HCT116 (cell line): ENCODE measurements at regions not wholly inside any gene's neighbourhood (a gene's known extent, or its start where the extent isn't known, plus 50 kb on each side); places are given as distances from the start of the nearest gene placed in this dataset.

ENCODE experiments used
- ATAC-seq: fragments of 200-7000 bp; cut with Tn5 transposase; 2 replicates; pipeline ENCODE4 v1.9.1; 2020; ENCODE audit warnings: mild to moderate bottlenecking, moderate library complexity
- BruUV-seq: library from RNA; stranded (reverse); fragments of 400-500 nt; replicated peaks from 2 replicates; lab custom pipeline; 2021; lab: Mats Ljungman, UMichigan
- CTCF ChIA-PET: fragments of 300-600 bp; sonication (Branson Sonifier 250); formaldehyde crosslinking; loops from one replicate; lab custom pipeline; 2021; ENCODE audit warnings: antibody characterized with exemption; lab: Charles Lee
- POLR2A ChIA-PET: fragments of 300-600, 350-600 bp; sonication (Branson Sonifier 250); formaldehyde crosslinking; loops from one replicate; lab custom pipeline; 2021; ENCODE audit warnings: antibody characterized with exemption; lab: Charles Lee
- RAD21 ChIA-PET, 2 experiments: fragments of 300-600 bp; sonication (Branson Sonifier 250); formaldehyde crosslinking; loops; one replicate each; lab custom pipeline; 2023; ENCODE audit warnings: low total read pairs in 2 of 2; ENCODE audit not compliant: uncharacterized antibody in 2 of 2, unreplicated experiment in 2 of 2, low non-redundant PET in 1 of 2; lab: Charles Lee
- DNase-seq: peaks from one replicate; pipeline ENCODE4 v3.0.0-alpha.2; 2010; ENCODE audit warnings: low read depth, low spot score
- H2AFZ ChIP-seq: fragments of 200-600 bp; shearing (Covaris generic), sonication (generic); 2 replicates; pipeline ENCODE4 v1.6.1; 2017; ENCODE audit warnings: low read depth, mixed run types, mixed read lengths, antibody characterized with exemption, low read length; ENCODE audit not compliant: poor library complexity, severe bottlenecking
- H3K27ac ChIP-seq: 2 replicates; pipeline ENCODE4 v1.5.1; 2012; ENCODE audit warnings: low read depth, low read length
- H3K27me3 ChIP-seq: fragments of 200-600 bp; sonication (generic); 2 replicates; pipeline ENCODE4 v1.6.1; 2016; ENCODE audit warnings: mixed run types, low read length, mixed read lengths; ENCODE audit not compliant: insufficient read depth
- H3K36me3 ChIP-seq, 2 experiments: fragments of 200-500 bp in 1 of 2; fragments of 200-600 bp in 1 of 2; sonication (Bioruptor generic) in 1 of 2; sonication (generic) in 1 of 2; 2 replicates each; pipeline versions ENCODE4 v1.5.1 to v1.6.1; 2014 to 2016; ENCODE audit warnings: low read length in 2 of 2, inconsistent platforms in 1 of 2, mixed read lengths in 1 of 2, mixed run types in 1 of 2; ENCODE audit not compliant: insufficient read depth in 2 of 2, control insufficient read depth in 1 of 2
- H3K4me1 ChIP-seq, 2 experiments: fragments of 200-600 bp in 1 of 2; sonication (generic) in 1 of 2; 2 replicates each; pipeline versions ENCODE4 v1.5.1 to v1.6.1; 2012 to 2017; ENCODE audit warnings: low read length in 2 of 2, inconsistent platforms in 1 of 2, mild to moderate bottlenecking in 1 of 2, mixed read lengths in 1 of 2, mixed run types in 1 of 2, moderate library complexity in 1 of 2; ENCODE audit not compliant: insufficient read depth in 2 of 2, control insufficient read depth in 1 of 2
- H3K4me2 ChIP-seq: fragments of 200-600 bp; sonication (generic); 2 replicates; pipeline ENCODE4 v1.6.1; 2017; ENCODE audit warnings: mixed run types, low read length, mixed read lengths
- H3K4me3 ChIP-seq, 2 experiments: fragments of 200-600 bp in 1 of 2; sonication (generic) in 1 of 2; replicated peaks in 1 of 2; 2 replicates each; pipeline ENCODE4 v1.5.1; 2011 to 2016; ENCODE audit warnings: low read length in 2 of 2, control low read depth in 1 of 2, low read depth in 1 of 2, mild to moderate bottlenecking in 1 of 2, mixed read lengths in 1 of 2, mixed run types in 1 of 2
- H3K79me2 ChIP-seq: fragments of 200-600 bp; sonication (generic); 2 replicates; pipeline ENCODE4 v1.6.1; 2017; ENCODE audit warnings: mild to moderate bottlenecking, mixed run types, low read length, moderate library complexity, mixed read lengths; ENCODE audit not compliant: insufficient read depth
- H3K9ac ChIP-seq: fragments of 200-600 bp; sonication (generic); 2 replicates; pipeline ENCODE4 v1.6.1; 2016; ENCODE audit warnings: low read length, mixed read lengths
- H3K9me2 ChIP-seq: fragments of 200-600 bp; sonication (generic), shearing (Covaris generic); 2 replicates; pipeline ENCODE4 v1.6.1; 2017; ENCODE audit warnings: mixed run types, mild to moderate bottlenecking, moderate library complexity; ENCODE audit not compliant: insufficient read depth
- H3K9me3 ChIP-seq, 2 experiments: fragments of 200-500 bp in 1 of 2; fragments of 200-600 bp in 1 of 2; sonication (Bioruptor generic) in 1 of 2; sonication (generic) in 1 of 2; 2 replicates each; pipeline ENCODE4 v1.6.1; 2014 to 2017; ENCODE audit warnings: low read length in 2 of 2, mixed read lengths in 2 of 2, inconsistent platforms in 1 of 2, low read depth in 1 of 2, mild to moderate bottlenecking in 1 of 2, mixed run types in 1 of 2, moderate library complexity in 1 of 2; ENCODE audit not compliant: control insufficient read depth in 1 of 2, insufficient read depth in 1 of 2
- H4K20me1 ChIP-seq: fragments of 200-600 bp; sonication (generic), shearing (Covaris generic); 2 replicates; pipeline ENCODE4 v1.6.1; 2017; ENCODE audit warnings: mixed run types, mild to moderate bottlenecking, moderate library complexity; ENCODE audit not compliant: insufficient read depth
- ATF3 ChIP-seq: IDR thresholded peaks from 2 replicates; pipeline ENCODE4 v1.6.1; 2012
- CEBPB ChIP-seq: IDR thresholded peaks from 2 replicates; pipeline ENCODE4 v1.6.1; 2012; ENCODE audit warnings: low read depth
- EGR1 ChIP-seq: IDR thresholded peaks from 2 replicates; pipeline ENCODE4 v1.6.1; 2012; ENCODE audit warnings: low read depth
- EZH2 ChIP-seq: fragments of 200-600 bp; sonication (generic); IDR thresholded peaks from 2 replicates; pipeline ENCODE4 v1.6.1; 2017; ENCODE audit warnings: antibody characterized with exemption, mixed run types
- EZH2phosphoT487 ChIP-seq: fragments of 200-600 bp; IDR thresholded peaks from 2 replicates; pipeline ENCODE4 v1.6.1; 2018; ENCODE audit warnings: antibody characterized with exemption, borderline replicate concordance
- FOSL1 ChIP-seq: IDR thresholded peaks from 2 replicates; pipeline ENCODE4 v1.6.1; 2012; ENCODE audit warnings: low read depth
- JUND ChIP-seq: IDR thresholded peaks from 2 replicates; pipeline ENCODE4 v1.6.1; 2012
- POLR2A ChIP-seq: IDR thresholded peaks from 2 replicates; pipeline ENCODE4 v1.7.0; 2011; ENCODE audit warnings: borderline replicate concordance; ENCODE audit not compliant: insufficient read depth, insufficient read length; ENCODE audit errors: extremely low read depth
- RAD21 ChIP-seq: IDR thresholded peaks from 2 replicates; pipeline ENCODE4 v1.6.1; 2012; ENCODE audit warnings: low read depth, mild to moderate bottlenecking
- SIN3A ChIP-seq: IDR thresholded peaks from 2 replicates; pipeline ENCODE4 v1.6.1; 2012; ENCODE audit warnings: low read depth
- SP1 ChIP-seq: IDR thresholded peaks from 2 replicates; pipeline ENCODE4 v1.6.1; 2012; ENCODE audit warnings: low read depth
- SRF ChIP-seq: IDR thresholded peaks from 2 replicates; pipeline ENCODE4 v1.6.1; 2012; ENCODE audit warnings: low read depth
- YY1 ChIP-seq: IDR thresholded peaks from 2 replicates; pipeline ENCODE4 v1.6.1; 2011; ENCODE audit warnings: low read length, low read depth, moderate library complexity, mild to moderate bottlenecking; ENCODE audit not compliant: insufficient replicate concordance; ENCODE audit errors: extremely low read depth
- ZFX ChIP-seq: fragments of 450-650 bp; IDR thresholded peaks from 2 replicates; pipeline ENCODE4 v1.6.1; 2017
- ZNF274 ChIP-seq: fragments of 200-500 bp; sonication (Bioruptor generic); IDR thresholded peaks from 2 replicates; pipeline ENCODE4 v1.6.1; 2014; ENCODE audit warnings: mild to moderate bottlenecking, low read depth, low read length, inconsistent platforms
- intact Hi-C: fragments of 100-400 bp; cut with micrococcal nuclease; formaldehyde crosslinking; loops from 2 replicates; pipeline ENCODE4 v1.10.0; 2022
- TF ChIP-seq, protein P1 (sequence below): IDR thresholded peaks from 2 replicates; pipeline ENCODE4 v1.6.1; 2012
- TF ChIP-seq, protein P2 (sequence below): IDR thresholded peaks from 2 replicates; pipeline ENCODE4 v1.6.1; 2012; ENCODE audit warnings: low read depth

DNA sequence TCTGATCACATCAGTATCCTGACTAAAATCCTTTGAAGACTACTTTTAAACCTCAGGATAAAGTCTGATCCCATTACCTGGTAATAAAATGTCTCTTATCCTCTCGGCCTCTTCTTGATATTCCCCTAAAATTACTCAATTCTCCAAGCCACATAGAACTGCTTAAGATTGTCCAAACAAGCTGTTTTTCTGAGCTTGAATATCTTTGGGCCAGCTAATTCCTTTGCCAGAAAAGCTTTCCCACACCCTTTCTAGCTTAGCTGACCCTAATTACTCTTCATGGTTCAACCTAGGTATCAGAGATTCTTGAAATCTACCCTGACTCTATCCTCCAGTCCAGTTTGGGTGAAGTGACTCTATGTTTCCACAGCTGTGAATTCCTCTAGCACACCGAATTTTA, 328.6 kb downstream of the CRPPA start:
- ChIA-PET CTCF (no interaction called here), POLR2A (no interaction called here), RAD21 (no interaction called here)
- intact Hi-C loops, result no loop called here
- Histone ChIP-seq H2AFZ (no peak overlapping the region), H3K36me3 (no peaks in the 10 kb centered on the region), H4K20me1 (no peaks in the 10 kb centered on the region), H3K4me2 (no peak overlapping the region), H3K27me3 (no peaks in the 10 kb centered on the region), H3K4me1 (peaks cover 4 to 11% of the 10 kb centered on the region in 2 experiments; a peak in 2 of 4 replicates), H3K9me2 (no peaks in the 10 kb centered on the region), H3K4me3 (no peak overlapping the region), H3K79me2 (no peaks in the 10 kb centered on the region), H3K9ac (no peak overlapping the region), H3K9me3 (no peaks in the 10 kb centered on the region), H3K27ac (no peak overlapping the region)
- no TSS peak for BruUV-seq
- no peak for DNase-seq
- TF ChIP-seq ATF3 (no peak), EZH2phosphoT487 (no peak), SP1 (no peak), EGR1 (no peak), ZNF274 (no peak)
- ATAC-seq, result no peak

GRCh38 chr7:16091701-16092310, 329.5 kb downstream of the CRPPA start:
- intact Hi-C loops, result no loop called here
- ATAC-seq, result no peak
- no TSS peak for BruUV-seq

More at GRCh38 chr7:16091701-16092310, 329.5 kb downstream of the CRPPA start:
- Histone ChIP-seq H3K4me3 (no peak overlapping the region), H3K9ac (no peak overlapping the region), H3K4me2 (no peak overlapping the region), H4K20me1 (no peaks in the 10 kb centered on the region), H3K36me3 (no peaks in the 10 kb centered on the region), H3K79me2 (no peaks in the 10 kb centered on the region), H3K4me1 (peaks cover 7 to 11% of the 10 kb centered on the region in 2 experiments; a peak in 3 of 4 replicates), H3K9me2 (no peaks in the 10 kb centered on the region), H3K27ac (no peak overlapping the region)
- no peak for DNase-seq
- RAD21 ChIA-PET, result no interaction called here
- CTCF ChIA-PET, result interaction anchor here (1.4 kb wide), 1 partner anchor 14 kb away, joined by 3 read pairs; no protein-coding TSS in a partner anchor
- POLR2A ChIA-PET, result no interaction called here
- no peak for TF ChIP-seq POLR2A
- no peak for TF ChIP-seq EZH2phosphoT487
- no peak for TF ChIP-seq ATF3
- TF ChIP-seq FOSL1, result no peak
- no peak for TF ChIP-seq EZH2
- no peak for TF ChIP-seq YY1
- TF ChIP-seq JUND, result no peak
- no peak for TF ChIP-seq ZNF274
- TF ChIP-seq, protein P1, sequence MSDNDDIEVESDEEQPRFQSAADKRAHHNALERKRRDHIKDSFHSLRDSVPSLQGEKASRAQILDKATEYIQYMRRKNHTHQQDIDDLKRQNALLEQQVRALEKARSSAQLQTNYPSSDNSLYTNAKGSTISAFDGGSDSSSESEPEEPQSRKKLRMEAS, result no peak
- TF ChIP-seq RAD21, result no peak
- TF ChIP-seq SIN3A, result no peak
- no peak for TF ChIP-seq CEBPB
- no peak for TF ChIP-seq SRF
- TF ChIP-seq, protein P2, sequence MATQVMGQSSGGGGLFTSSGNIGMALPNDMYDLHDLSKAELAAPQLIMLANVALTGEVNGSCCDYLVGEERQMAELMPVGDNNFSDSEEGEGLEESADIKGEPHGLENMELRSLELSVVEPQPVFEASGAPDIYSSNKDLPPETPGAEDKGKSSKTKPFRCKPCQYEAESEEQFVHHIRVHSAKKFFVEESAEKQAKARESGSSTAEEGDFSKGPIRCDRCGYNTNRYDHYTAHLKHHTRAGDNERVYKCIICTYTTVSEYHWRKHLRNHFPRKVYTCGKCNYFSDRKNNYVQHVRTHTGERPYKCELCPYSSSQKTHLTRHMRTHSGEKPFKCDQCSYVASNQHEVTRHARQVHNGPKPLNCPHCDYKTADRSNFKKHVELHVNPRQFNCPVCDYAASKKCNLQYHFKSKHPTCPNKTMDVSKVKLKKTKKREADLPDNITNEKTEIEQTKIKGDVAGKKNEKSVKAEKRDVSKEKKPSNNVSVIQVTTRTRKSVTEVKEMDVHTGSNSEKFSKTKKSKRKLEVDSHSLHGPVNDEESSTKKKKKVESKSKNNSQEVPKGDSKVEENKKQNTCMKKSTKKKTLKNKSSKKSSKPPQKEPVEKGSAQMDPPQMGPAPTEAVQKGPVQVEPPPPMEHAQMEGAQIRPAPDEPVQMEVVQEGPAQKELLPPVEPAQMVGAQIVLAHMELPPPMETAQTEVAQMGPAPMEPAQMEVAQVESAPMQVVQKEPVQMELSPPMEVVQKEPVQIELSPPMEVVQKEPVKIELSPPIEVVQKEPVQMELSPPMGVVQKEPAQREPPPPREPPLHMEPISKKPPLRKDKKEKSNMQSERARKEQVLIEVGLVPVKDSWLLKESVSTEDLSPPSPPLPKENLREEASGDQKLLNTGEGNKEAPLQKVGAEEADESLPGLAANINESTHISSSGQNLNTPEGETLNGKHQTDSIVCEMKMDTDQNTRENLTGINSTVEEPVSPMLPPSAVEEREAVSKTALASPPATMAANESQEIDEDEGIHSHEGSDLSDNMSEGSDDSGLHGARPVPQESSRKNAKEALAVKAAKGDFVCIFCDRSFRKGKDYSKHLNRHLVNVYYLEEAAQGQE, result no peak
- no peak for TF ChIP-seq ZFX
- TF ChIP-seq, all 23 proteins: peak for 0
- Histone ChIP-seq H3K27me3 (no peaks in the 10 kb centered on the region), H3K9me3 (no peaks in the 10 kb centered on the region), H2AFZ (peak overlapping the region; percentile 49)
